IMR-90 (cell line): ENCODE measurements at regions not wholly inside any gene's neighbourhood (a gene's known extent, or its start where the extent isn't known, plus 50 kb on each side); places are given as distances from the start of the nearest gene placed in this dataset.
"Not testable (repeated sequence)": the region's sequence is repeated elsewhere in the genome, so short reads cannot be mapped to it uniquely, and the experiment has no call there.

Source experiments
- ATAC-seq: fragments of 200-7000 bp; cut with Tn5 transposase; 2 replicates; pipeline ENCODE4 v1.9.1; 2020; ENCODE audit warnings: low read depth, mild to moderate bottlenecking, moderate library complexity
- BruUV-seq: library from RNA; stranded (reverse); fragments of 400-500 nt; replicated peaks from 2 replicates; lab custom pipeline; 2021; lab: Mats Ljungman, UMichigan
- CTCF ChIA-PET: fragments of 300-600 bp; formaldehyde crosslinking; extraction: SDS; loops from one replicate; lab custom pipeline; 2021; ENCODE audit warnings: antibody characterized with exemption; lab: Yijun Ruan, JAX
- POLR2A ChIA-PET: fragments of 300-600 bp; sonication (Branson Sonifier 250); formaldehyde crosslinking; loops from one replicate; lab custom pipeline; 2022; ENCODE audit warnings: antibody characterized with exemption; ENCODE audit not compliant: unreplicated experiment; lab: Charles Lee
- DNase-seq: peaks from one replicate; pipeline ENCODE4 v3.0.0; 2013
- H2AFZ ChIP-seq: replicated peaks from 2 replicates; pipeline ENCODE3; 2013; ENCODE audit warnings: low read length, mild to moderate bottlenecking; ENCODE audit not compliant: poor library complexity
- H2AK5ac ChIP-seq: 2 replicates; pipeline ENCODE4 v1.6.1; 2013; ENCODE audit warnings: low read depth, low read length, inconsistent platforms
- H2AK9ac ChIP-seq: replicated peaks from 2 replicates; pipeline ENCODE3; 2013; ENCODE audit warnings: mild to moderate bottlenecking, low read depth, low read length, moderate library complexity; ENCODE audit not compliant: poor library complexity
- H2BK120ac ChIP-seq: 2 replicates; pipeline ENCODE4 v1.6.1; 2013; ENCODE audit warnings: low read depth, low read length, inconsistent platforms
- H2BK15ac ChIP-seq: 3 replicates; pipeline ENCODE4 v1.6.1; 2013; ENCODE audit warnings: low read depth, low read length, inconsistent platforms
- H2BK20ac ChIP-seq: 2 replicates; pipeline ENCODE4 v1.6.1; 2013; ENCODE audit warnings: low read depth, mild to moderate bottlenecking, inconsistent platforms, low read length, moderate library complexity
- H2BK5ac ChIP-seq: 2 replicates; pipeline ENCODE4 v1.6.1; 2013; ENCODE audit warnings: mild to moderate bottlenecking, low read depth, low read length, inconsistent platforms; ENCODE audit not compliant: poor library complexity, severe bottlenecking
- H3K14ac ChIP-seq: replicated peaks from 2 replicates; pipeline ENCODE4 v1.6.1; 2013; ENCODE audit warnings: low read depth, low read length, inconsistent platforms
- H3K18ac ChIP-seq: 2 replicates; pipeline ENCODE4 v1.6.1; 2013; ENCODE audit warnings: low read depth, low read length, control low read depth
- H3K23ac ChIP-seq: 2 replicates; pipeline ENCODE4 v1.6.1; 2013; ENCODE audit warnings: low read depth, low read length, inconsistent platforms
- H3K27ac ChIP-seq: 2 replicates; pipeline ENCODE4 v1.5.1; 2013; ENCODE audit warnings: mild to moderate bottlenecking, control low read depth, low read length; ENCODE audit not compliant: insufficient read depth
- H3K27me3 ChIP-seq: 2 replicates; pipeline ENCODE4 v1.6.1; 2013; ENCODE audit warnings: low read length; ENCODE audit not compliant: control insufficient read depth, insufficient read depth
- H3K36me3 ChIP-seq: 2 replicates; pipeline ENCODE4 v1.6.1; 2013; ENCODE audit warnings: low read length, mixed read lengths; ENCODE audit not compliant: control insufficient read depth, insufficient read depth
- H3K4ac ChIP-seq: 2 replicates; pipeline ENCODE4 v1.6.1; 2013; ENCODE audit warnings: low read depth, low read length, inconsistent platforms
- H3K4me1 ChIP-seq: 2 replicates; pipeline ENCODE4 v1.6.1; 2013; ENCODE audit warnings: low read length, mixed read lengths; ENCODE audit not compliant: control insufficient read depth, insufficient read depth
- H3K4me2 ChIP-seq: 2 replicates; pipeline ENCODE4 v1.6.1; 2013; ENCODE audit warnings: low read depth, mild to moderate bottlenecking, control low read depth, low read length, moderate library complexity
- H3K4me3 ChIP-seq: 2 replicates; pipeline ENCODE4 v1.5.1; 2013; ENCODE audit warnings: low read depth, mild to moderate bottlenecking, control low read depth, low read length, moderate library complexity; ENCODE audit not compliant: insufficient read depth
- H3K56ac ChIP-seq: 2 replicates; pipeline ENCODE4 v1.6.1; 2013; ENCODE audit warnings: low read length, inconsistent platforms; ENCODE audit not compliant: insufficient read depth; ENCODE audit errors: extremely low read depth
- H3K79me1 ChIP-seq, 2 experiments: 2 replicates each; pipeline ENCODE4 v1.6.1; 2013; ENCODE audit warnings: low read length in 2 of 2, inconsistent platforms in 1 of 2, low read depth in 1 of 2
- H3K9ac ChIP-seq: 2 replicates; pipeline ENCODE4 v1.6.1; 2013; ENCODE audit warnings: low read depth, low read length, control low read depth
- H3K9me1 ChIP-seq: 2 replicates; pipeline ENCODE4 v1.6.1; 2013; ENCODE audit warnings: low read length, inconsistent platforms; ENCODE audit not compliant: insufficient read depth
- H3K9me3 ChIP-seq: 2 replicates; pipeline ENCODE4 v1.6.1; 2013; ENCODE audit warnings: low read length; ENCODE audit not compliant: control insufficient read depth, insufficient read depth
- H4K20me1 ChIP-seq: 2 replicates; pipeline ENCODE4 v1.6.1; 2013; ENCODE audit warnings: low read length, inconsistent platforms; ENCODE audit not compliant: insufficient read depth
- H4K5ac ChIP-seq: 2 replicates; pipeline ENCODE4 v1.6.1; 2013; ENCODE audit warnings: mild to moderate bottlenecking, low read depth, low read length, control low read depth
- H4K8ac ChIP-seq, 2 experiments: 2 replicates each; pipeline ENCODE4 v1.6.1; 2013; ENCODE audit warnings: low read depth in 2 of 2, low read length in 2 of 2, control low read depth in 1 of 2, inconsistent platforms in 1 of 2
- H4K91ac ChIP-seq: 2 replicates; pipeline ENCODE4 v1.6.1; 2013; ENCODE audit warnings: low read depth, low read length, inconsistent platforms; ENCODE audit not compliant: insufficient read depth
- WGBS, 2 experiments: methylation state at CpG; one replicate each; pipeline versions ENCODE4 v1.1.5 to v1.1.7; 2013; ENCODE audit warnings: missing lambda C conversion rate in 2 of 2; ENCODE audit not compliant: insufficient read length in 1 of 2; ENCODE audit errors: extremely low coverage in 2 of 2; 5-methylcytosine and 5-hydroxymethylcytosine counted together
- dilution Hi-C: fragments of 300-500 bp; cut with HindIII; formaldehyde crosslinking; loops from one replicate; pipeline ENCODE4 v1.14.3; 2018; ENCODE audit warnings: low sequenced_read_pairs; ENCODE audit not compliant: unreplicated experiment
- in situ Hi-C: fragments of 300-500 bp; cut with MboI; formaldehyde crosslinking; loops from 3 replicates; pipeline ENCODE4 v1.14.3; 2019; ENCODE audit warnings: low sequenced_read_pairs, inconsistent platforms, mixed read lengths
- intact Hi-C: fragments of 100-400 bp; cut with micrococcal nuclease; formaldehyde crosslinking; loops from 2 replicates; pipeline ENCODE4 v1.10.0; 2022

GRCh38 chr10:33771856-33772255 lies 437.4 kb upstream of the NRP1 start:
- H4K20me1 ChIP-seq, POLR2A ChIA-PET, H2AK5ac ChIP-seq, H3K23ac ChIP-seq, H3K4me3 ChIP-seq, H4K91ac ChIP-seq, H3K9me1 ChIP-seq, dilution Hi-C loops, H3K4me1 ChIP-seq, H3K4ac ChIP-seq, H3K14ac ChIP-seq, H3K4me2 ChIP-seq, intact Hi-C loops, H3K18ac ChIP-seq, H2AFZ ChIP-seq, H2BK120ac ChIP-seq, H3K27ac ChIP-seq, H3K36me3 ChIP-seq, H4K5ac ChIP-seq, H3K56ac ChIP-seq, H3K27me3 ChIP-seq, BruUV-seq, H2AK9ac ChIP-seq, H2BK15ac ChIP-seq, H2BK5ac ChIP-seq, in situ Hi-C loops, H2BK20ac ChIP-seq, H4K8ac ChIP-seq, H3K9ac ChIP-seq, ATAC-seq, CTCF ChIA-PET, H3K79me1 ChIP-seq, DNase-seq, H3K9me3 ChIP-seq: not testable (repeated sequence)
- WGBS, 2 experiments, result 64% methylated on average over 4 of the region's 8 CpGs; no CpG with 5 or more reads in 1 of the 2 experiments
